ENCODE measurements at regions not wholly inside any gene's neighbourhood (a gene's known extent, or its start where the extent isn't known, plus 50 kb on each side); places are given as distances from the start of the nearest gene placed in this dataset.

DNA sequence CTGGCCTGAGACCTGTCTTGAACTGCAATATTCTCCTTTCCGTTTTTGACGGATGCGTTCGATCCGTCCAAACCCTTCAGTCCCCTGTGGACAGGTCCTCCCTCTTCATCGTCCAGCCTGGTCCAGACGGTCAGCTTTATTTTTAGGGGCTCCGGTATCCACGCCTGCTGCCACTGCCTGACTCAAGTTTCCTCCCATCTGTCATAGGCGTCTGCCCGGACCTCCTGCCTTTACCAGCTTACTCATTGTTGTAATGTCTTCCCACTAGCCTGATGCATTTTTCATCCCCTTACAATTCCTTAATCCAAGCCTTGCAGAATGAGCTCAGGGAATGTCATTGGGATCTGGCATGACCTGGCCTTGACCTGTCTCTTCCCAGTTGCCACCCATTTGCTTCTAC, 145.8 kb downstream of the TENT4A start:
- no peak for TF ChIP-seq EZH2phosphoT487 (conservative IDR thresholded peaks at IDR 0.05; ENCODE audit: low read length)
- TF ChIP-seq, protein P1, sequence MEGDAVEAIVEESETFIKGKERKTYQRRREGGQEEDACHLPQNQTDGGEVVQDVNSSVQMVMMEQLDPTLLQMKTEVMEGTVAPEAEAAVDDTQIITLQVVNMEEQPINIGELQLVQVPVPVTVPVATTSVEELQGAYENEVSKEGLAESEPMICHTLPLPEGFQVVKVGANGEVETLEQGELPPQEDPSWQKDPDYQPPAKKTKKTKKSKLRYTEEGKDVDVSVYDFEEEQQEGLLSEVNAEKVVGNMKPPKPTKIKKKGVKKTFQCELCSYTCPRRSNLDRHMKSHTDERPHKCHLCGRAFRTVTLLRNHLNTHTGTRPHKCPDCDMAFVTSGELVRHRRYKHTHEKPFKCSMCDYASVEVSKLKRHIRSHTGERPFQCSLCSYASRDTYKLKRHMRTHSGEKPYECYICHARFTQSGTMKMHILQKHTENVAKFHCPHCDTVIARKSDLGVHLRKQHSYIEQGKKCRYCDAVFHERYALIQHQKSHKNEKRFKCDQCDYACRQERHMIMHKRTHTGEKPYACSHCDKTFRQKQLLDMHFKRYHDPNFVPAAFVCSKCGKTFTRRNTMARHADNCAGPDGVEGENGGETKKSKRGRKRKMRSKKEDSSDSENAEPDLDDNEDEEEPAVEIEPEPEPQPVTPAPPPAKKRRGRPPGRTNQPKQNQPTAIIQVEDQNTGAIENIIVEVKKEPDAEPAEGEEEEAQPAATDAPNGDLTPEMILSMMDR (IDR thresholded peaks at IDR 0.05; ENCODE audit: insufficient read depth, low read length, poor library complexity, severe bottlenecking), result no peak

All from SU-DHL-6 (cell line).